GM12872 (cell line): ENCODE measurements at regions not wholly inside any gene's neighbourhood (a gene's known extent, or its start where the extent isn't known, plus 50 kb on each side); places are given as distances from the start of the nearest gene placed in this dataset.

ENCODE experiments used
- TF ChIP-seq, protein P1 (sequence below): IDR thresholded peaks from 3 replicates; pipeline ENCODE4 v1.5.1; 2011; ENCODE audit warnings: low read depth, mild to moderate bottlenecking, low read length, moderate library complexity; ENCODE audit not compliant: insufficient read depth

DNA sequence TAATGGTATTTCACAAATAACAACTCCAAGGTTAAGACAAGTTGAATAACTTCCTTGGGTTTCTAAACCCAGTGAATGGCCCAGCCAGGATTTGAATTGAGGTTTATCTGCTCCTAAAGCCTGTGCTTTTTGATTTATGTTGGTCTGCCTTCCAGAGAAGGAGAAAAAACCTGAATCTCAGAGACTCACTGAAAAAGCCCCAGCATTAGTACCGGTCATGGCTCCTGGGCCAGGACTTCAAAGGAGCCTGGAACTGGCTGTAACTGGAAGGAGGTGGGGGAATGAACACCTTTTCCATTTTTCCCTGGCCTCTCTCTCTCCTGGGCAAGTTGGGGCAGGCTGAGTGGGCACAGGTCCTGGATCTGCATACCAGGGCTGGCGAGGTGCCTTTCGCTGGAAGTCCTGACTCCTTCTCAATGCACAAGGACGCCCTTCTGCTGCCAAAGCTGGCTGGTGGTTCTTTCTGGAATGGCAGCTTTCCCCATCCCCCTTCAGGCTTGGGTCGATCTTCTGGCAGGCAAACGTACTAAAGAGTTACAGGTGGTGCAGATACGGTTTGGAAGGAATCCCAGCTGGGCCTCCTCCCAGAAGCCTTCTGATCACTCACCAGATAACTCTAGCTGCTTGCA, 268.2 kb downstream of the PTEN start:
- TF ChIP-seq, protein P1, sequence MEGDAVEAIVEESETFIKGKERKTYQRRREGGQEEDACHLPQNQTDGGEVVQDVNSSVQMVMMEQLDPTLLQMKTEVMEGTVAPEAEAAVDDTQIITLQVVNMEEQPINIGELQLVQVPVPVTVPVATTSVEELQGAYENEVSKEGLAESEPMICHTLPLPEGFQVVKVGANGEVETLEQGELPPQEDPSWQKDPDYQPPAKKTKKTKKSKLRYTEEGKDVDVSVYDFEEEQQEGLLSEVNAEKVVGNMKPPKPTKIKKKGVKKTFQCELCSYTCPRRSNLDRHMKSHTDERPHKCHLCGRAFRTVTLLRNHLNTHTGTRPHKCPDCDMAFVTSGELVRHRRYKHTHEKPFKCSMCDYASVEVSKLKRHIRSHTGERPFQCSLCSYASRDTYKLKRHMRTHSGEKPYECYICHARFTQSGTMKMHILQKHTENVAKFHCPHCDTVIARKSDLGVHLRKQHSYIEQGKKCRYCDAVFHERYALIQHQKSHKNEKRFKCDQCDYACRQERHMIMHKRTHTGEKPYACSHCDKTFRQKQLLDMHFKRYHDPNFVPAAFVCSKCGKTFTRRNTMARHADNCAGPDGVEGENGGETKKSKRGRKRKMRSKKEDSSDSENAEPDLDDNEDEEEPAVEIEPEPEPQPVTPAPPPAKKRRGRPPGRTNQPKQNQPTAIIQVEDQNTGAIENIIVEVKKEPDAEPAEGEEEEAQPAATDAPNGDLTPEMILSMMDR: no peak

DNA sequence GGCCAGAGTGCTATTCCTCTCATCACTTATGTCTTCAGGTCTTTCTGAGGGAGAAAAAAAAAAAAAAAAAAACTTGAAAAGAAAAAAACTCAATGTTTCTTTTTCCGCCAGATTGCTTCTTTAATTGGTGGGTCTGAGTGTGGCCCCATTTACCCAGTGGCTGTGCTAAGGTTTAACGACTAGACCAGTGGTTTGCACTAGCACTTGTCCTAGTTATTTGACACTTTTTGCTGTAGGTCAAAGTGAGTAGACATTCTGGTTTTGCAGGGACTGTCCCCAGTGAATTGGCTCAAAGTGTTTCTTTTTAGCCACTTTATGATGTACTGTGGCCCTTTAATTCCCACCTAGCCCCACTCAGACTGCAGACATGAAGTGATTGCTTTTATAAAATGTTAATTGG, 273.3 kb downstream of the PTEN start:
- TF ChIP-seq, protein P1: no peak

DNA sequence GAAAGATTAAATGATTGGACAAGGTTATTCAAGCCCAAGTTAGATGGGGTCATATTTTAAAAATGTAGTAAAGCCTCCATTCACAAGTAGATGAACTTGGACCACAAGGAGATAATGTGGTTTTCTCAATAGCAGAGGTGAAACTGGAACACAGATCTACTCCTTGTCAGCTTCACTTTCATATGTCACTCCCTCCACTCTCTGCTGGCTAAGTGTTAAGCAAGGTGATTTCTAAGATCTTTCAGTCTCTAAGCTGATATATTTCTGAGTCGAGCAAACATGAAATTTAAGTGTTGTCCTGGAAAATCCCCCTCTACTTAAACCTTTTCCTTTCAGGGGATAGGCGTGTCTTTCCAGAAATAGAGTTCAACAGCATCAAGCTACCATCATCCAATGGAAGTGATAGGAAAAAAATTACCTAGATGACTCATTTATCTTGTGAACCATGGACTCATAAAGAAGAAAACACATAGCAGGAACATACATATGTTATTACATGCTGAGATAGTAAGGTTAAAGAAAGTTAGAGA, 275.0 kb downstream of the PTEN start:
- TF ChIP-seq, protein P1: no peak

DNA sequence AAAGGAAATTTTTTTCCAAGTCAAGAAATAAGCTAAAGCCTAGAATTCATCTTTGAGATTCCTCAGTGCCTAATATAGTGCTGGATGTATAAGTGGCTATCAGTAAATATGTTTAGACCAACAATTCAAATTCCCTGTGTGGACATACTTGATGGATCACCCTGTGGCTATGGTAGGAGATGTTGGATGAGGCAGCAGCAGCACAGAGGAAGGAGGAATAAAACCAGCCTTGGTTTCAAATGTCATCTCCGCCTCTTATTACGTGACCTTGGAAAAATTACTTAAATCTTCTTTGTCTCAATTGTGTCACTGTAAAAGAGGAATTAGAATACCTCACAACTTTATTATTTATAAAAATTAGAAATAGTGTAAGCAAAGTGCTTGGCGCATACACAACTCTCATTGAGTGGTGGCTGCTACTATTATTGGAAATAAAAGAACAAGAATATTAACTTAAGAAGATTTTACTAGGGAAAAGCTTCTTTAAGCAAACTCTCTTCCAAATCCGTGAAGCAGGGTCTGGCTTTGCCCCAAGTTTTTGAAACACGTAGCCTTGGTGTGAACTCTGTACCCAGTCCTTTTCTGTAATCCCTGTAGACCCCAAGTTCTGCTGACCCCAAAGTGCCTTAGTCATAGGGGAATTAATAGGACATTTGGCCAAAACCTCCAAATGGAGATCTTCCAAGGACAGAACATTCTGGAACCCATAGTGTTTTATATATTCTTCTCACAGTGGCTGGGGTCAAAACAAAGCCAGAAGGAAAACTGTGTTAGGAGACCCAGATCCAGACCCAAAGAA, 283.8 kb downstream of the PTEN start:
- TF ChIP-seq, protein P1: no peak

DNA sequence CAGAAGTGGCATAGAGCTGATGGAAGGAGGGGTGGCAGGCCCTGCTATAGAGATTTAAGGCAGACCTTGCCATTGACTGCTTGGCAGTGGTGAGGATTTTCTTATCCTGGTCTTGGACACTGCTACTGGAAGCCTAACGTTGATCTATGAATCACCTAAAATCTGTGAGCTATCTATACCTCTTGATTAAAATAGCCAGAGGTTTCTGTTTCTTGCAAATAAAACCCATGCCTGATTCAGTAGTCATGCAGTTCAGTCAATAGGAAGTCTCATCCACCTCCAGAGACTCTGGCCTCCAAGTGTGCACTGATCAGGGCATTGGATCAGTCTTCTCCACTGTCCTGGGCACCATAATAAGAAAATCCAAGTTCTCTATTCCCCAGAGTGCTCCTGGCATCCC, 286.5 kb downstream of the PTEN start:
- TF ChIP-seq, protein P1: no peak

DNA sequence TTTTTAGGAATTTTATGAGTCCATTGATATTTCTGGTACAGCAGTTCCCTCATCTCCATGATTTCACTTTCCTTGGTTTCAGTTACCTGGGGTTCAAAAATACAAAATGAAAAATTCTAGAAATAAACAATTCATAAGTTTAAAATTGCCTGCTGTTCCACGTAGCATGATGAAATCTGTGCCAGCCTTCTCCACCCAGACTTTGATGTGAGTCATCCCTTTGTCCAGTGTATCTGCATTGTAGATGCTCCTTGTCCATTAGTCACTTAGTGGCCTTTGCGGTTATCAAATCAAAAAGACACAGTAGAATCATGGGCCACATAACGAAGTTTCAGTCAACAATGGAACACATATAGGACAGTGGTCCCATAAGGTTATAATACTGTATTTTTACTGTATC, 286.9 kb downstream of the PTEN start:
- TF ChIP-seq, protein P1: no peak

DNA sequence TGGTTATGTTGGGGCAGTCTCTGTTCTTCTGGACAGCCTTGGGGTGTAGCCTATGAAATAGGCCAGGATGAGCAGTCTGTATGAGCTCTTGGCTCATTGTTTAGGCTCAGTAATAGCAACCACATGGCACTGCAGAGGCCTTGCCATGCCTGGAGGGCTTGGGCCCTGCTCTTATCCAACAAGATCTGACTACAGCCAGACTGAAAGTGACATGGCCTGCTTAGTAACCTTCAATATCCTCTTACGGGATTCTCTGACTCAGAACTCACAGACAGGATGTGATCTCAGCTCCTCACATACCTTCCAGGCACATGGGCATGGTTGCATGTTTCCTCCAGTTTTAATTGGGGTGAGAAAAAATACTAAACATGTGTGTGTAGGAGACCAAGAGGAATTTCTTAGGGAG, 289.3 kb downstream of the PTEN start:
- TF ChIP-seq, protein P1: no peak
